HG03575 (cell line): ENCODE measurements at regions not wholly inside any gene's neighbourhood (a gene's known extent, or its start where the extent isn't known, plus 50 kb on each side); places are given as distances from the start of the nearest gene placed in this dataset.

Experiments
- ATAC-seq: cut with Tn5 transposase; IDR thresholded peaks from one replicate; pipeline ENCODE4 v1.9.1; 2021; ENCODE audit not compliant: unreplicated experiment, insufficient number of reproducible peaks, low FRiP score; ENCODE audit errors: extremely low read depth

DNA sequence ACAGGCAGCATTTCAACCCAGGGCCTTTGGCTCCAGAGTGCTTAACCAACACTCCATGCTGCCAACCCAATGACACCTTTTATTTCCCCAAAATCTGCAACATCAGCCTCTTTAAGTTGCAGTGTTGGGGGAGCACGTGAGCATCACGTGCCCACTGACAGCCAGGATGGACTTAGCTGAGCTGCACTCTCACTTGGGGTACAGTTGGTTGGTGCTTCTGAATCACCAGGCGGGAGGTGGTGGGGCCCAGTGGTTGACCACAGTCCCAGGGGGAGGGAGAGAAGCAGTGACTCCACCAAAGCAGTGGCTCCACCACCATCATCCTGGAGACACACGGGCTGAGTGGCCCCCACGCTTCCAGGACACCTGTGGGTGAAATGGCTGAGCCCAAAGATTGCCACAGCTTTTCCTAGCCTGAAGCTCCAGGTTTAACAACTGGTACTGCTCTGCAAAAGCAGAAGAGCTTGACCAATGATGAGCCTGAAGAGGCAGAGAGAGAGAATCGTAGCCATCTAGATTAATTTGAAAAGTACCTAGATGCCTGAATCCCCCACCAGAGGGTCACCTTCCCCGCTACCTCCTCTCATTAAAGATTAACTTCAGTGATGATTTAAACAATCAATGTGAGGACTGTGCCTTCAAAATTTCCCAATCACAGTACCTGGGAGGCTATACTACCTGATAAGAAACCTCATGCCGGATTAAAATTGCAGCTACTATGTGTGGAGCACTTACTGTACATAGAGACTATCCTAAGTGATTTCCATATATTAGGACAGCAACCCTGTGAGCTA is 193.8 kb downstream of the FOXO1 start:
- ATAC-seq: no peak

DNA sequence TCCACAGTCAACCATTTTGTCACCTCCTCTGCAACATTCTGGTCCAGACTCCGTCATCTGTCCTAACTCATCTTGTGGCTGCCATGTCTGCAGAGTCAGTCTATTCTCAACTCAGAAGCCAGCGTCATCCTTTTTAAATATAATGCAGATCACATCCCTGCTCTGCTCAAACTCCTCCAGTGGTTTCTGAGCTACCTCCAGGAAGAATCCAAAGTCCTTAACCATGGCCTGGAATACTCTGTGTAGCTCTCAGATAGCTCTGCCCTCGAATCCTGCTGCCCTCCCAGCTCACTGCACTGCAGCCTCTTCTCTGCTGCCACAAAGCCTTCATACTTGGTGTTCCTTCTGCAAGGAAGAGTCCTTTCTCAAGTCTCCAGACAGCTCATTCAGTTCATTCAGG is 190.8 kb downstream of the FOXO1 start:
- no peak for ATAC-seq

DNA sequence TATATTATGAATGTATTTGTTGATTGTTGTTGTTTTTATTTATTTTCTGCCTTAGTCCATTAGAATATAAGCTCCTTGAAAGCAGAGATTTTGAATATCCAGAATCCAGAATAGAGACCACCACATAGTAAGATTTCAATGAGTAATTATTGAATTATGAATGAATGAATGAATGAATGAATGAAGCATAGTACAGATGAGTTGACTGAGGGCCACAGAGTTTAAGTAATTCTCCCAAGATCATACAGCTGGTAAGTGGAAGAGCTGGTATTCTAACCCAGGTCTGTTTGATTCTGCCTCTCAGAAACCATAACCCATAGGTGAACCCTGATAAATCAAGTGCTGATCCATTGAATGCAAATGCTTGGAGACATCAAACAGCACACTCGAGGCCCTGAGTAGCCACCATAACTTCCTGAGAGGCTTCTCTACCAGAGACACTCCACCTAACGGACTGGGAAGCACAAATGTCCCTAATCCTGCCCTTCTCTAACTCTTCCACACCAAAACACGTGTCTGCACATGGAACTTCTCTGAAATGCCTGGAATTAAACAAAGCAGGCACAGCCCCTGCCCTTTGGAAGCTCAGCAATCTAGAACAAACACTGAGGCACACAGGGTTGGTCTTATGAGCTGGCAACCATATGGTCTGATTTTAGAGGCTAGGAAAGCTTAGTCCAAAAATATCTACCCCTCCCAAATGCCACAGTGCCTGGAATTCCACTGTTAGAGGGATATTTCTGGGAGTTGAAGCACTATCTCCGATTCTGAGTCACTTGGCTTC is 190.1 kb downstream of the FOXO1 start:
- ATAC-seq: no peak

DNA sequence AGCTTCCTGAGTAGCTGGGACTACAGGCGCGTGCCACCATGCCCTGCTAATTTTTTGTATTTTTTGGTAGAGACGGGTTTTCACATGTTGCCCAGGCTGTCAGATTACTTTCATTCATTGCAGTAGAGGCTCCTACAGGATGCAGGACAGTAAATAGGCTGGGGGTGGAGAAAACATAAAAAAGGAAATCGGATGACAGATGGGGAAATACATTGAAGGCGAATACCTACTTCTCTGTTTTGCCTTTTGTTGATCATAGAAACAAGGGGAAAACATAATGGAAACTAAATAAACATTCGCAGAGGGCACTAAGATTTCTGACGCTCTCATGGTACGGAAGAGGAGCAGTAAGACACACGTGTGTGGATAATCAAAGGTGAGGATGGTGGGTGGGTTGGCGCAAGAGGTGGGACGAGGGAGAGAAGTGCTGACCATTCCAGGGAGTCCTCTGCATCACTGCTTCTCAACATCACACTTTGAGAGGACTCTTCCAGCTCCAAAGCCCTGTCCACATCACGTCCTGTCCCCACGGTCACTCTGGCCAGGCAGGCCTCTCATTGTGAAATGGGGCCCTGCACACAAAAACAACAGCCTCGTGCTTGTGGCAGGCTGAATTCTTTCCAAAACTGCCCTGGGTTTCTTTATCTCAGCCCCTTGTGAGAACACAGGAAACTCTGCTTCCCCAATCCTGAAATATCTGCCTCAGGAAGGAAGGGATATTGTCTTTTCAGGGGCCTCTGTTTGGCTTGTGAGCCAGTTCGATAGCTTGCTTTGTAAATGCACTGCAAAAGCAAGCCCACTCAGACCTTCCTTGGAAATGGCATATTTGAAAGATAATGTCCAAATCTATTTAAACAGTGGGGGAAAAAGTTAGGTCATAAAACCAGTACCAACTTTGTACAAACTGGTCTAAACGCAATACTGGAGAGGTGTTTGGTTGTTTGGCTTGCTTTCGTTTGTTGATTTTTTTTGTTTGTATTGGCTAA is 188.5 kb downstream of the FOXO1 start:
- no peak for ATAC-seq

DNA sequence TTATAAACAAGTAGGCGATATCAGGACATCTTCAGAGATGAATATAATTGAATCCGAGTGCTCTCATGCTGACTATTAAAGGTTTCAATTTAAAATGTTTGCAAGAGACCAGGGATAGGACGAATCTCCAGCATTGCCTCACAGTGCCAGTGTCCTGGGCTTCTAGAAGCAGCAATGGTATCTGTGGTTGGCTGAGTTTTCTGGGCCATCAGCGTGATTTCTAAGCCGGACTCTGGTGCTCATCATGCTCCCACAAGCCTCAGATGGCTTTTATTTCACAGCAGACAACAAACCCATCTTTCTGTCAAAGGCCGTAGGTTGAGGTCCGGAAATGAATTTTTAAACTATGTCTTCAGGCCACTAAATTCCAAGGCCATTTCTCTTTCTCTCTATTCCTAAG is 187.7 kb downstream of the FOXO1 start:
- no peak for ATAC-seq

DNA sequence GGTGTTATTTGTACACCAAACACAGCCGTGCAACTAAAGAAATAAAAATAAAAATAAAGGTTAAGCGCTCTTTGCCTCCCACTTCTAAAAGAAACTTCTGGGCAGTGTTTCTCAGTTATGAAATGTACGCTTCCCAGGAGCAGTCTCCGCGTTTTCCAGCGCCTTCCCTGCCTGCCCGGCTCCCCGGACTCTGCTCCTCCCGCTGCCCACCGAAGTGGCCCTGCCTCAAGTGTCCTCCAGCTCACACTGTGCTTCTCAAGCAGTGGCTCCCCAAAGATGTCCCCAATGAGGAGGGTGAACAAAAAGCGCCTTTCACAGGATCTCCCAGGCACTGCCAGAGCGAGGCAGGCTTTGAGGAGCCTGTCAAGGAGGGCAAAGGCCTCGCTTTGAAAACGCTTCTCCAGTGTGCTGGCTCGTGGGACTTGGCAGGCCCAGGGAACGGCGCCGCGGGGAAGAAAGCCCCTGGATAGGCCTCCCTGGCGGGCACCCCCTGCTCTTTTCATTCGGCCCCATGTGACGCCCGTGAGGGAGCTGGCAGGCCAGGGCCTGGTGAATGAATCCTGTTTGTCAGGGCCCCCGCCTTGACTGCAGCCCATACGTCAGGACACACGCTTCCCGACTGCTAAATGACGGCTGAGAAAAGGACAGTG is 187.1 kb downstream of the FOXO1 start:
- no peak for ATAC-seq

DNA sequence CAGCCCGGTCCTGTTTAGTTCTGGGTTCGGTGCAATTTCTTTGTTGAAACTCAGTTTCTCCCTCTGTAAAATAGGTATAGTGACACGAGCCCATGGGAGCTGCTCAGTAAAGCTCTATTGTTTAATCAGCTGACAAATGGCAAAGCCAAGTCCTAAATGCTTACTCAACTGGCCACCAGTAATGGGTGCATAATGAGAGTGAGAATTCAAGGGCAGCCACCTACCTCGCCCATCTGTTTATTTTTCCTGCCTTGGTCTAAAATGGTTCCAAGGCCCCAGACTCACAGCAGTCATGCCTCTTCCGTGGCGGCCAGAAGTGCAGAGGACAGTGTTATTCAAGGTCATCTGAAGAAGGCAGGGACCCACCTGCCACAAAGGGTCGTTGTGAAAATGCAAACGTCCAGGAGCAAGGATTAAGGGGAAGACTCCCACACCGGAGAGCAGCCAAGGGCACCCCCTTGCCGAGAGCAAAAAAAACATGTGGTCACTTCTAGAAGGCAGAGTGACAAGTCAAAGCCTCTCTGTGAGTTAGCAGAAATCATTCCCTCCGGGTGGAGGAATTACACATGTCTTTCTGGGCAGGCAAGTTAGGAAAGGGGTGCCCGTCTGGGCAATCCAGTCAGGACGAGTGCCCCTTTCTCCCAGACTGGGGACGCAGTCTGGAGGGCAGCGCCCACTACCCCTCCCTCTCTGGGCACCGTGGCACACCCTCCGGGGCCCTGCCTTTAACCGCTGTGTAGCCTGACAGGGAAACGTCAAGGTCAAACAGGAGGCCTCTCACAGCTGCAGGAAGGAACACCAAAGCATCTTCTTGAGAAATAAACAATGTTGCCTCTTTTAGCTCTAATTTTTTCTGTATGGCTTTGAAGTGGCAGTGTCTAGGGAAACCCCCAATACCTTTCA is 186.2 kb downstream of the FOXO1 start:
- no peak for ATAC-seq

DNA sequence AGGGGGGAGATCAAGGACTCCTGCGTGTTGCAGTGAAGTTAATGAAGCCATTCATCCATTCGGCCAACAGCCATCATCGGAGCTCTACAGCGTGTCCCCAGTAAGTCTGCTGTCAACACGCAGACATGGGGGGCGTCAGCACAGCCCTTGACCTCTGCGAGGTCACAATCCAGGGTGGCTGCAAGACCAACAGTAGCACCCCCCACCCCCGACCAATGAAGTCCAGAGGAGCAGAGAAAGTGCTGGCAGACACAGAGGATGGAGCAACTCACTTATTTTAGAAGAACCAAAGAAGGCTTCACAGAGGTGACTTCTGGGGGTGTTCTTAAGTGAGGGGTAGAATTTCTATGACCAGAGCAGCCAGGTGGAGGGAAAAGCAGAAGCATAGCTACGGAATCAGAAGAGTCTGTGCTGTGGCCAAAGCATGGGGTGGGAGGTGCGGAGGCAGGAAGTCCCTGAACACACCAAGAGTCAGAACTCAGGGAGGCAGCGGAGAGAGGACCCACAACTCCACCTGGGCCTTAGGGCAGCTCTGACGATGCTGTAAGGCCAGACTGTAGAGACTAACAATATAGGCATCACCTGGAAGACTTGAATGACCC is 185.4 kb downstream of the FOXO1 start:
- no peak for ATAC-seq

DNA sequence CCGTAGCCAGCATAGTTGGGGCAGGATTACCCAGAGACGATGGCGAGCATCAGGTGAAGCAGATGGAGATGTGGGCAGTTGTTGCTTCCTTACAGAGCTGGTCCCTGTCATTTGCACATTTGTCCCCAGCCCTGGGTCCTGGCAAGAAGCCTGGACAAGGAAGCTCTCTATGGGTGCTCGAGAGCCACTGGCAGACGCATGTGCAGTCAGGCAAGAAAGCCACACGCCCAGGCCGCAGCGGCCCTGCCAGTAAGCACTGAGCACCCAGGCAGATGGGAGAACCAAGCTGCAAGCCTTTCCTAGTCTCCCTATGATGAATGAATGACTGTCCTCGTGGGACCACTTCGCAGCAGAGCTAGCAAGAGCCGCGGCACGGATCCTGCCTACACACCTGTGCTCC is 182.8 kb downstream of the FOXO1 start:
- ATAC-seq: no peak

DNA sequence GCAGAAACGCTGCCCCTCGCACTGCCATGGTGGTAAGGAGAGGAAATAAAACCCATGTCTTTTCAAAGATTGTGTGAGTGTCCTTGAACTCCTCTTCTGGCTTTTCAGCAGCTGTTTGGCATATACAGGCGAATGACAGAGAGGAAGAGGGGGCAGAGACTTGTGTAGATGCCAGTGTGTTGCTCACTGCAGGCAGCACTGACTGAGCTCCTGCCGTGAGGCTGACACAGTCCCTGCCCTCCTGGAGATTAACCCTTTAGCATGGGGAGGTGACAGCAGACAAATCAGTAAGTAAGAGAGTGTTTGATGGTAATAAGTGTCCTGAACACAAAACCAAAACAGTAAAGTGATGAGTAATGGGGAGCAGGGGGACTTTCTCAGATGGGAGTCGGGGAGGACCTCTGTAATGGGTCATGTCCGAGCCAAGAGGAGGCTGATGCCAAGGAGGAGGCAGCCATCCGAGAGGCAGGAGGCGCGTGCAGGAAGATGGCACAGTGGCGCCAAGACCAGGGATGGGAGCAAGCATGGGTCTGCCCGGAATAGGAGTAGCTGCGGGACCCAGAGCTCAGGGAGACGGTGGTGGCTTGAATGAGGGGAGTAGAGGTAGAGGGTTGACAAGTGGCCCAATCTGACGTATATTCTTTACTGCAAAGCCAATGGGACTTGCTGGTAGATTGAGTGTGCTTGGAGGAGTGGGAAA is 182.2 kb downstream of the FOXO1 start:
- ATAC-seq: no peak

DNA sequence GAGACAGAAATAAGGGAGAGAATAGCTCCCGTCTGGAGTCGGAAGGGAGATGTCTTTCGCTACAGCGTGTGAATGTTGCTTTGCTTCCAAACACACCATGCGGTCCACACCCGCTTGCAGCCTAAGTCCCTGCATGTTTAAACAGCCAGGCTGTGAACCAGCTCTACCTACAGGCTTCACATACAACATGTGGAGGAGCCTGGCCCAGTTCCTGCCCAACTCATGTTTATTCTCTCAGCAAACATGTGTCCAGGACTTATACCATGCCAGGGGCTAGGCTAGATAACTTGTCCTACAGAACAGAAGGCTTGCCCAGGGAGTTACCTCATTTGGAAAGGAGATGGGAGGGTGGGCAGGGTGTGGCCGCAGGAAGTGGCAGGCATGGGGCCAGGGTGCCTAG is 181.5 kb downstream of the FOXO1 start:
- no peak for ATAC-seq

DNA sequence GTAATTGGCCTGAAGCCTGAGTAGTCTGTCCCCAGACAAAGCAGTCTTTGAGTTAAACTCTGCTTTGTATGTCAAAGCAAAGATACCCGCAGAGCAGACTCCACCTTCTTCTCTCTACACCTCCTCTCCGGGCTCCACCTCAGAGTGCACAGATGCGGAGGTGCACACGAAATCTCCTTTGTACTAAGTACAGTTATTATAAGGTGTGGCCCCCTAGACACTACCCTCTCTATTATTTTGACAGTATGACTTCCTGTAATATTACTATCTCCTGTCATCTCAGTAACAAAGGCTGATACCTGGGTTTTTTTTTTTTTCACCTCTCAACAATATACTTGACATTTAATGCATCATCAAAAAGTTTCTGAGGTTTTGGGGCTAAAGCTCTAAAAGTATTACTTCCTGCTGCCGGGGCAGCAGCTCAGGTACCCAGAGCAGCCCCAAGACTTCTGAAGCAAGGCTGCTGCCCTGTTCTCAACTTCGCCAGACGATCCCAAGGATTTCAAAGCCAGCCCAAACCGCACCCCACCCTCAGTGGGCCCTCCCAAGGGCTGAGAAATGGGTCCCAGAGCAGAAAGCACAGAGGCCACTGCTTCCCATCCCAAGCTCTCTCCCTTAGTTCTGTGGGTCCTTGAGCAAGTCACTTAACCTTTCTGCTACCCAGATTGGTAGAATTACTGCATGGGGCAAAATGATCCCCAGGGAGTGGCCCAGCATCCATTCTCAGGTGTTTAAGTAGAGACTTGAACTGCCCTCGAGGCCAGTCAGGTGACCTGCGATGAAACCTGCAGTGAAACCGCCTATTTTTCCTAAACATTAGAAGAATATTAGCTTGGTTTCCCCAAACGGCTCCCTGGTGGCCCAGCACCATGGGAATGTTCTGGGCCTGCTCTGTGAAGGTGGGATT is 180.6 kb downstream of the FOXO1 start:
- no peak for ATAC-seq

DNA sequence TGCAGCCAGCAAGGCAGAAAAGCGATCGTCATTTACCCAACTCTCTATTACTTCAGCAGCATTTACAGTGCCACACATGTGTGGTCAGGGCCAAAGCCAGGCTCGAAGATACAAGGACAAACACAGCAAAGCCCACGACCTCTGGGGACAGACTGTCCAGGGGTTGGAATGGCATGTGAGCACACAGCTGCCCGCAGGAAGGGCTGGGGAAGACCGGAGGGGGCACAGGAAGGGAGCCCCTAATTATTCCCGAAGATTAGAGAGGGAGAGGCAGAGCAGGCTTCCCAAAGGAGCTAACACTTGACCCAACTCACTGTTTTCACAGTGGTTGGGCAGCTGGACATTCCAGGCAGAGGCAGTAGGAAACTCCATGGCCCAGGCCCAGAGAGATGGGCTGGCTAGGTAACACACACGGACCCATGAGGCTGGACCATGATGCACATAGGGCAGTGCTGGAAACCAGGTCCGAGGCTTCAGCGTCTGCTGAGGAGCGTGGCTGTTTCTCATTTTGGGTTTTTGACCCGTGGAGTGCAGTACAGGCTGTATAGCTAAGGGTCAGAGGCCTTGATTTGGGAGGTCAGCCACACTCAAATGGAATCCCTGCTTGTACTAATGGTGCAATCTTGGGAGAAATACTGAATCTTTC is 179.8 kb downstream of the FOXO1 start:
- ATAC-seq: no peak

DNA sequence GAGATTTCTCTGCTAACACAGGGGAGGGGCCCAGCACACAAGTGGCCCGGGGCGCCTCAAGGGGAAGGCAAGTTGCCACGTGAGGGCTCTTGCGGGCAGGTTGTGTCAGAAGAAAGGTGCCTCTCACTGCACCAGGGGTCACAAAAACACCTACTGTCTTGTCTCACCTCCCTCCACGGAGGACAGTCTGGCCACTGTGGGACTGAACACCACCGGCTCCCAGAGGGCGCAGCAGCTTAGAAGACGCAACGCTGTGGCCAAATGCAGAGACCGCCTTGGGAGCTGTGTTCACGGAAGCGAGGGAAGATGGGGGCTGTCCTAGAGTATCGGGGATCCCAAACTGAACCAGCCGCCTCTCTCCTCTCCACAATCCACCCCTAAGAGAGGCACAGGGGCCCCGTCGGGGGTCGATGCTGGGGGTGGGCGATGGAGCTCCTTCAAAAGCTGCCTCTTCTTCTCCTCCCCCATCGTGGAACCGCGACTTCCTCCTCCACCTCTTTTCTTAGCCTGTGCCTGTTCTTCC is 177.5 kb downstream of the FOXO1 start:
- ATAC-seq: no peak

DNA sequence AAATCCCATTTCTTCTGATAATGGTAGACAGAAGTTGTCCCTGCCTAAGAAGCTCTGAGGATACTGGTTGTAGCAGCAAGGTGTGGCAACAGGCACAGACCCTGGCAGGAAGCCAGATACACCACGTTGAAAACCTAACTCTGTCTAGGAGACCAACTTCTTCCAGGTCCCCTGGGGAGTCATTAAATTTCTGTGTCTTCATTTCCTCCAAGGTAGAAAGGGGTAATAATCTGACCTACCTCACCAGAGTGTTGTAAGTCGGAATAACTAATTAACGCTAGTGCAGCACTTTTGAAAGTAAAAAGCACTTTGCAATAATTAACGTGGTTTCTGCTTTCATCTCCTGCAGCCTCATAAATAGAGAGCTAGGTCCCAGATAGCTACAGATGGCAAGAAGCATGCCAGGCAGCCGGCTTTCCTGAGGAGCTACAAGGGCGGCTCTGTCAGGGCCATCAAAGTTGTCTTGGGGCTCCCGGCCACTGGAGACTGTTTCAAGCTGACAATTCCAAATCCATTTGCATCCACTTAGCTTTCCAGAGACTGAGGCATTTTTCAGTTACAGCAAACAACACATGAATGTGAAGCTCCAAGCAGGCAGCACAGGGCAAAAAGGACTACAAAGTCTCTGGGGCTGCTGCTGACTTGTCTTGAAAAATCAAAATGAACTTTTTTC is 176.2 kb downstream of the FOXO1 start:
- no peak for ATAC-seq
